H1 (cell line): ENCODE measurements at regions not wholly inside any gene's neighbourhood (a gene's known extent, or its start where the extent isn't known, plus 50 kb on each side); places are given as distances from the start of the nearest gene placed in this dataset.

ENCODE experiments used
- EP300 ChIP-seq, 2 experiments: IDR thresholded peaks; 1 replicate in 1 of 2; 2 replicates in 1 of 2; pipeline ENCODE4 v1.6.1; 2011 to 2012; ENCODE audit warnings: low read depth in 2 of 2, low read length in 2 of 2, mild to moderate bottlenecking in 2 of 2, borderline replicate concordance in 1 of 2, inconsistent platforms in 1 of 2, moderate library complexity in 1 of 2
- GABPA ChIP-seq: IDR thresholded peaks from 2 replicates; pipeline ENCODE4 v1.6.1; 2011; ENCODE audit warnings: mild to moderate bottlenecking, low read length, moderate library complexity, borderline replicate concordance; ENCODE audit not compliant: insufficient read depth
- GTF2F1 ChIP-seq: IDR thresholded peaks from 2 replicates; pipeline ENCODE4 v1.6.1; 2012; ENCODE audit warnings: low read depth, low read length, improper control_type of control experiment, borderline replicate concordance
- HDAC6 ChIP-seq: IDR thresholded peaks from one replicate; pipeline ENCODE4 v1.7.1; 2012; ENCODE audit warnings: low read depth, mild to moderate bottlenecking, inconsistent platforms, low read length, moderate library complexity
- KDM1A ChIP-seq: fragments of 200-600, 300-600 bp; sonication (generic); IDR thresholded peaks from 2 replicates; pipeline ENCODE4 v1.7.1; 2016; ENCODE audit warnings: mild to moderate bottlenecking, low read length, borderline replicate concordance
- KDM5A ChIP-seq: fragments of 200-600 bp; IDR thresholded peaks from 2 replicates; pipeline ENCODE4 v1.7.1; 2012; ENCODE audit warnings: mild to moderate bottlenecking, low read length, inconsistent platforms, mixed read lengths
- MAFK ChIP-seq: IDR thresholded peaks from 2 replicates; pipeline ENCODE4 v1.6.1; 2012; ENCODE audit warnings: low read depth, mild to moderate bottlenecking, improper control_type of control experiment, low read length
- SP1 ChIP-seq: IDR thresholded peaks from 2 replicates; pipeline ENCODE4 v1.6.1; 2011; ENCODE audit warnings: low read depth, low read length
- SUZ12 ChIP-seq: fragments of 200-600 bp; sonication (generic); IDR thresholded peaks from 2 replicates; pipeline ENCODE4 v1.6.1; 2012; ENCODE audit warnings: mild to moderate bottlenecking, inconsistent platforms, low read length, moderate library complexity, mixed read lengths
- TBP ChIP-seq: IDR thresholded peaks from 2 replicates; pipeline ENCODE4 v1.6.1; 2011; ENCODE audit warnings: low read depth, low read length, improper control_type of control experiment
- TEAD4 ChIP-seq: IDR thresholded peaks from 2 replicates; pipeline ENCODE4 v1.6.1; 2012; ENCODE audit warnings: low read depth, low read length, inconsistent platforms, mixed read lengths
- TF ChIP-seq, protein P1 (sequence below): fragments of 300-600 bp; sonication (generic); IDR thresholded peaks from 2 replicates; pipeline ENCODE4 v1.7.1; 2012; ENCODE audit warnings: low read length, moderate library complexity, mild to moderate bottlenecking, inconsistent platforms; ENCODE audit not compliant: insufficient replicate concordance

DNA sequence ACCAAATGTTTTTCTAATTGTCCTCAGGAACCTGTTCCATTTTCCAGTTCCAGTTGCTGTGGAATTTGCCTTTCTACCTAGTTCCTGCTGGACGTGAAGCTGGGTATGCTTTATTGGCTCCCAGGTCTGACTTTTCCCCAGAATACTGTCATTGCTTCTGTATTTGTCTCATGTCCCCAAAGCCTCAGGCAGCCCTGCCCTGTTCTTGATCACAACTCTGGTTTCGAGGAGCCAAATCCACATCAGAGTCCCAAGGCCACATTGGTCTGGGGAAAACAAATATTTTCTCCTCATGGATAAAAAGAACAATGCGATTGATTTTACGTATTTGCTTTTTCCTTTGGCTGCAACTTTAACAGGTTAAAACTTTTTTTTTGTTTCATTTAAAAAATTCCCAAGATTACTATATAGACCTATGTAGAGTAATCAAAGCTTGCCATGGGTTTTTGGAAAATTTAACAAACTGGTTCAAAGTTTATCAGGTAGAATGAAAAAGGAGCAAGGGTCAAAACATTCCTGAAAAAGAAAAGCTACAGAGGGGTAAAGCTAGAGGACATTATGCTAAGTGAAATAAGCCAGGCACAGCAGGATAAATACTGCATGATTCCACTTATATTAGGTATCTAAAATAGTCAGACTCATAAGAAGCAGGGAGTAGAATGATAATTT lies 85.2 kb downstream of the MDH1 start (continued):
- TF ChIP-seq, protein P1, sequence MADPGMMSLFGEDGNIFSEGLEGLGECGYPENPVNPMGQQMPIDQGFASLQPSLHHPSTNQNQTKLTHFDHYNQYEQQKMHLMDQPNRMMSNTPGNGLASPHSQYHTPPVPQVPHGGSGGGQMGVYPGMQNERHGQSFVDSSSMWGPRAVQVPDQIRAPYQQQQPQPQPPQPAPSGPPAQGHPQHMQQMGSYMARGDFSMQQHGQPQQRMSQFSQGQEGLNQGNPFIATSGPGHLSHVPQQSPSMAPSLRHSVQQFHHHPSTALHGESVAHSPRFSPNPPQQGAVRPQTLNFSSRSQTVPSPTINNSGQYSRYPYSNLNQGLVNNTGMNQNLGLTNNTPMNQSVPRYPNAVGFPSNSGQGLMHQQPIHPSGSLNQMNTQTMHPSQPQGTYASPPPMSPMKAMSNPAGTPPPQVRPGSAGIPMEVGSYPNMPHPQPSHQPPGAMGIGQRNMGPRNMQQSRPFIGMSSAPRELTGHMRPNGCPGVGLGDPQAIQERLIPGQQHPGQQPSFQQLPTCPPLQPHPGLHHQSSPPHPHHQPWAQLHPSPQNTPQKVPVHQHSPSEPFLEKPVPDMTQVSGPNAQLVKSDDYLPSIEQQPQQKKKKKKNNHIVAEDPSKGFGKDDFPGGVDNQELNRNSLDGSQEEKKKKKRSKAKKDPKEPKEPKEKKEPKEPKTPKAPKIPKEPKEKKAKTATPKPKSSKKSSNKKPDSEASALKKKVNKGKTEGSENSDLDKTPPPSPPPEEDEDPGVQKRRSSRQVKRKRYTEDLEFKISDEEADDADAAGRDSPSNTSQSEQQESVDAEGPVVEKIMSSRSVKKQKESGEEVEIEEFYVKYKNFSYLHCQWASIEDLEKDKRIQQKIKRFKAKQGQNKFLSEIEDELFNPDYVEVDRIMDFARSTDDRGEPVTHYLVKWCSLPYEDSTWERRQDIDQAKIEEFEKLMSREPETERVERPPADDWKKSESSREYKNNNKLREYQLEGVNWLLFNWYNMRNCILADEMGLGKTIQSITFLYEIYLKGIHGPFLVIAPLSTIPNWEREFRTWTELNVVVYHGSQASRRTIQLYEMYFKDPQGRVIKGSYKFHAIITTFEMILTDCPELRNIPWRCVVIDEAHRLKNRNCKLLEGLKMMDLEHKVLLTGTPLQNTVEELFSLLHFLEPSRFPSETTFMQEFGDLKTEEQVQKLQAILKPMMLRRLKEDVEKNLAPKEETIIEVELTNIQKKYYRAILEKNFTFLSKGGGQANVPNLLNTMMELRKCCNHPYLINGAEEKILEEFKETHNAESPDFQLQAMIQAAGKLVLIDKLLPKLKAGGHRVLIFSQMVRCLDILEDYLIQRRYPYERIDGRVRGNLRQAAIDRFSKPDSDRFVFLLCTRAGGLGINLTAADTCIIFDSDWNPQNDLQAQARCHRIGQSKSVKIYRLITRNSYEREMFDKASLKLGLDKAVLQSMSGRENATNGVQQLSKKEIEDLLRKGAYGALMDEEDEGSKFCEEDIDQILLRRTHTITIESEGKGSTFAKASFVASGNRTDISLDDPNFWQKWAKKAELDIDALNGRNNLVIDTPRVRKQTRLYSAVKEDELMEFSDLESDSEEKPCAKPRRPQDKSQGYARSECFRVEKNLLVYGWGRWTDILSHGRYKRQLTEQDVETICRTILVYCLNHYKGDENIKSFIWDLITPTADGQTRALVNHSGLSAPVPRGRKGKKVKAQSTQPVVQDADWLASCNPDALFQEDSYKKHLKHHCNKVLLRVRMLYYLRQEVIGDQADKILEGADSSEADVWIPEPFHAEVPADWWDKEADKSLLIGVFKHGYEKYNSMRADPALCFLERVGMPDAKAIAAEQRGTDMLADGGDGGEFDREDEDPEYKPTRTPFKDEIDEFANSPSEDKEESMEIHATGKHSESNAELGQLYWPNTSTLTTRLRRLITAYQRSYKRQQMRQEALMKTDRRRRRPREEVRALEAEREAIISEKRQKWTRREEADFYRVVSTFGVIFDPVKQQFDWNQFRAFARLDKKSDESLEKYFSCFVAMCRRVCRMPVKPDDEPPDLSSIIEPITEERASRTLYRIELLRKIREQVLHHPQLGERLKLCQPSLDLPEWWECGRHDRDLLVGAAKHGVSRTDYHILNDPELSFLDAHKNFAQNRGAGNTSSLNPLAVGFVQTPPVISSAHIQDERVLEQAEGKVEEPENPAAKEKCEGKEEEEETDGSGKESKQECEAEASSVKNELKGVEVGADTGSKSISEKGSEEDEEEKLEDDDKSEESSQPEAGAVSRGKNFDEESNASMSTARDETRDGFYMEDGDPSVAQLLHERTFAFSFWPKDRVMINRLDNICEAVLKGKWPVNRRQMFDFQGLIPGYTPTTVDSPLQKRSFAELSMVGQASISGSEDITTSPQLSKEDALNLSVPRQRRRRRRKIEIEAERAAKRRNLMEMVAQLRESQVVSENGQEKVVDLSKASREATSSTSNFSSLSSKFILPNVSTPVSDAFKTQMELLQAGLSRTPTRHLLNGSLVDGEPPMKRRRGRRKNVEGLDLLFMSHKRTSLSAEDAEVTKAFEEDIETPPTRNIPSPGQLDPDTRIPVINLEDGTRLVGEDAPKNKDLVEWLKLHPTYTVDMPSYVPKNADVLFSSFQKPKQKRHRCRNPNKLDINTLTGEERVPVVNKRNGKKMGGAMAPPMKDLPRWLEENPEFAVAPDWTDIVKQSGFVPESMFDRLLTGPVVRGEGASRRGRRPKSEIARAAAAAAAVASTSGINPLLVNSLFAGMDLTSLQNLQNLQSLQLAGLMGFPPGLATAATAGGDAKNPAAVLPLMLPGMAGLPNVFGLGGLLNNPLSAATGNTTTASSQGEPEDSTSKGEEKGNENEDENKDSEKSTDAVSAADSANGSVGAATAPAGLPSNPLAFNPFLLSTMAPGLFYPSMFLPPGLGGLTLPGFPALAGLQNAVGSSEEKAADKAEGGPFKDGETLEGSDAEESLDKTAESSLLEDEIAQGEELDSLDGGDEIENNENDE: no peak
- TF ChIP-seq SP1 (no peak), MAFK (no peak), HDAC6 (no peak), GABPA (no peak), SUZ12 (no peak), KDM5A (no peak), EP300 (IDR thresholded peaks at IDR 0.05; ENCODE audit: borderline replicate concordance in 1 of 2, low read depth in 2 of 2, low read length in 2 of 2) (no peak), TEAD4 (no peak), GTF2F1 (no peak), TBP (no peak), KDM1A (no peak)
